NCI-H2227 (cell line): ENCODE measurements at regions not wholly inside any gene's neighbourhood (a gene's known extent, or its start where the extent isn't known, plus 50 kb on each side); places are given as distances from the start of the nearest gene placed in this dataset.

Experiments
- DNase-seq: peaks from one replicate; lab custom pipeline; 2025; ENCODE audit not compliant: unreplicated experiment; lab: John Stamatoyannopoulos, UW

DNA sequence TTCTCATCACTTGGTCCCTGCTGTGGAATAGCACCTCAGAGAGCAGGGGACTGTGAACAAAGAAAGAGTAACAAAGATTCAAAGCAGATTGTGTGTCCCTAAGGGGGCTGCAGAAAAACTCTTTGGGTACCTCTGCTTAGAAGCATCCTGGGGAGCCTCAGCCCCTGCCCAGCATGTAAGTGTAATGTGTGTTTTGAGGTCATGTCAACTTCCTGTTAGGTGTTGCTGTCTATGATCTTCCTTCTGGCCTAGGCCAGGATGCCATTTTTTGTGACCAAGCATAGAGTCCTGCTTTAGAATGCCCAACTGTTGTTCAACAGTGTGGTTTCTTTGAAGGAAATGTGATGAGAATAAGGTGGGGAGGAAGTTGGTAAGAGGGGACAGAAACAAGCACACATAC, 77.1 kb upstream of the BCL6 start:
- no peak for DNase-seq

DNA sequence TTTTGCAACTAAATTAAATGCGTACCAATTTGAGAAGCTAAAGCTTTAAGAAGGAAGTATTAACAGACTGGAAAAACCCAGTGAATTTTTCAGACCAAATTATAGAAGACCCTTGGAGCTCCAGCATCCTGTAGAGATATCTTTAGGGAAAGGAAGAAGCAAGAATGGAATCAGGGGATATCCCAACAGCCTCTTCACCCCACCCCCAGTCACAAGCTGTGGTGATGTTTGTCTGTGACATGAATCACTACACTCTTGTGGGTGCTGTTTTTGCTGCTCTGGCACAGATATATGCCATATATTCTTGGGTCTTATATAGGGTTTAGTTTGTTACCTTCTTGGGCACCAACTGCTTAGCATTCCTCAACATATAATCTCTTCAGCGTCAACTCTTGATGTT, 78.5 kb upstream of the BCL6 start:
- DNase-seq: no peak

DNA sequence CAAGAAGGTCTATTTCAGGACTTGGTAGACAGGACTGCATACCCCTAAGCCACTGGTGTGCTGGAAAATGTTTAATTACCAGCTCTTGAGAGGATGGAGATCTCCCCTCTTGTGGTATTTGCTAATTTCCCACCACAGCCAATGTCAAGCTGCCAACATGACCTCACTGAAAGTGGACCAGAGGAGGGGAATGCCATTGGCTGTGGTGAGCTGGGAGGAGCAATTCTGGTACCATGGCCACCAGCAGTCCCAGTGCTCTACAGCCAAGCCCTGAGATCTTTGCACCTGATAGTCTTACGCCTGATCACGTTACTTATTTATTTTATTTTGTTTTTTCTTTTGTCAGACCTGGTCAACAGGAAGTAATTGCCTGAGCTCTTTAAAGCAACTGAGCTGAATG, 82.5 kb upstream of the BCL6 start:
- no peak for DNase-seq

DNA sequence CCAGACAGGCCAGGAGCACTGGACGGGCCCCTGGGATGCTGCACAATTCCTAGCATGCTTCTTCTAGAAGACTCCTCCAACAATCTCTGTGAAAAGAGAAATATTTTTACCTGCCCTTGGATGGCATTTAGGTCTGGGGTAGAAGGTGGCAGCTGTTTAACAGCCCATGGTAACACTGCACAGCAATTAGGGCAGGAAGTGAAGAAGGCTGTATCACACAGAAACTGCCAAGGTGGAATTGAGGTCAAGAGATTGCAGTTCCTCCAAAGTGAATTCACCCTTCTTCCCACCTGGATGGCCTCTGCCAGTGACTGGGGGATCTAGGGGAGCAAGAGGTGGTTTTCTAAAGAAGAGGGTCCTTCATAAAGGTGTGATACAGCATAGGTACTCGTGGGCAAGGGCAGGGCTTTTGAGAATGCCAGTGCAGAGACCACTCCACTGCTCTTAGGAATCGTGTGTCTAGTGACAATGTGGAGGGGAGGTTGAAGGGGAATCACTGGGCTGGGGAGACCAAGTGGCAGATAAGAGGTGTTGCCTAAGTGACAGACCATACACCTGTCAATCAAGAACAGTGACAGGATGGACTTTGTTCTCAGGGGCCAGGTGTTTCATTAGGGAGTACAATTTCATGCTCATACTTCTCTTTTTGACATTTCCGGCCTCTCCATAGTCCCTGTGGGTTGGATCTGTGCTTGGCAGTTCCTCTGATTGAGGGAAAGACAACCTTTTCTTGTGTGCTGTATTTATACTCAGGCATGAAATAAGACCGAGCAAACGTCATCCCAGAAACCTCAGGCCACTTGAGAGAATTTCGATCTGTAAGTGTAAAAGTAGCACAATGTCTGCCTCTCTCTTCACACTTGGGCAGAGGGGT, 83.5 kb upstream of the BCL6 start:
- DNase-seq: no peak

DNA sequence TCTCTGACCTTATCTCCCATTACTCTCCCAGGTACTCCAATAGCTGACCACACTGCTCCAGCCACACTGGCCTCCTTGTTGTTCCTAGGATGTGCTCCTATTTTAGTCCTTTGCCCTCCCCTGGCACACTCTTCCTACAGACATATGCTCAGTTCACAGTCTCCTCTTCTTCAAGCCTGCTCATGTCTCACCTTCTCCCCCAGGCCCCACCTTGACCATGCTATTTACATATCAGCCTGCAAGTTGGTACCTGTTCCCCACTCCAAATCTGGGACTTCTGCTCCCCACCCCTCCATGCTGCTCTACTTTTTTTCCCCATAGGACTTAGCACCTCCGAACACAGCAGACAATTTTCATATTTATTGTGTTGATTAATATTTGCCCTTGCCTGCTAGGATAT, 84.9 kb upstream of the BCL6 start:
- no peak for DNase-seq

DNA sequence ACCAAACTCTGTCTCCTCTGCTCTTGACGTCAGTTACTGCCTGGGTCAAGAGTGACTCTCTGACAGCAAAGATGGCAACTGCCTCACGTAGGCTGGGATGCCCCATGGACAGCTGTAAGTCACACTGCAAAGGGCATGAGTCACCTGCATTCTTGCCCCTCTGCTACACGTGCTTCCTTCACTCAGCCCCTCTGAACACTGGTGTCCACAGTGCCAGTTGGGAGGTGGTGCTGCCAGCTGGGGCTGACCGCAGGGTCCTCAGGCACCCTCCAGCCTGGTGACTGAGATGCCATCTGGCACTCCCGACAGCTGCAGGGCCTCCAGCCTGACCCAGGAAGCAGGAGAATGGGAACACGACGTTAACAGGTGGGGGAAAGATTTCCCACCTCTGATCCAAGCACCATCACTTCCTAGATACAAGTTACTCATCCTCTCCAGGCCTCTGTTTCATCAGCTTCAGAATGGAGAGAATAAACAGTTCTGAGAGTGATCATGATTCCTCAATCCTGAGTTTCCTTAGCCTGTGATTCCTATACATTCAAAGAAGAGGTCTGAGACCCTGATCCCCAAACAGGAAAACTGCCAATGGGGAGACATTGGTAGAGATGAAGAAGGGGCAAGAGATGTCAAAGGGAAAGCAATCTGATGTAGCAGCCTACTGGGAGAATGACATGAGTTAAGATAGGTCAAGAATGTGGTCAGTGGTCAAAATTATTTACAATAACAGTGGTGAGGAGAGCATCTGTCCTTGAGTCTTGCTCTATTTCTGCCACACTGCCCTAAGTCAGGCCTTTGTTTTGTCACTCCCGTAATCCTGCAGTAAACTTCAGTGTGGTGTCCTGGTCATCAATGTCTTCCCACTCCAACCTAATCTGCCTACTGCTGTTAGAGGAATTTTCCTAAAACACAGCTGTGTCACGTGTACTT, 86.1 kb upstream of the BCL6 start:
- DNase-seq: no peak

DNA sequence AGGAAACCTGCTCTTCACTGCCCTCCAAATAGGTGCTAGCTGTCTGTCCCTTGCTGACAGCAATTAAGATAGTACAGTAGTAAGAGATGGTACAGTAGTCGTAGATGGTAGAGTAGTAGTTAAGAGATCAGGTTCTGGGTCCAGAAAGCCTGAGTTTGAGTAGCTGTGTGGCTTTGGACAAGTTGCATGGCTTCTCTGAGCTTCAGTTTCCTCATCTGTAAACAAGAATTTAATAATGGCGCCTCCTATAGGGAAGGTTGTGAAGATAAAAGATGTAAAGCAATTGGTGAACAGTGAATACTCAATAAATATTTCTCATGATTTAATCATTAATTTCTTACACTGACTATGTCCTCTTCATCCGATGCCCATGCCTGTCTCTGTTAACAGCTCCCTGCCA, 86.9 kb upstream of the BCL6 start:
- DNase-seq: no peak

DNA sequence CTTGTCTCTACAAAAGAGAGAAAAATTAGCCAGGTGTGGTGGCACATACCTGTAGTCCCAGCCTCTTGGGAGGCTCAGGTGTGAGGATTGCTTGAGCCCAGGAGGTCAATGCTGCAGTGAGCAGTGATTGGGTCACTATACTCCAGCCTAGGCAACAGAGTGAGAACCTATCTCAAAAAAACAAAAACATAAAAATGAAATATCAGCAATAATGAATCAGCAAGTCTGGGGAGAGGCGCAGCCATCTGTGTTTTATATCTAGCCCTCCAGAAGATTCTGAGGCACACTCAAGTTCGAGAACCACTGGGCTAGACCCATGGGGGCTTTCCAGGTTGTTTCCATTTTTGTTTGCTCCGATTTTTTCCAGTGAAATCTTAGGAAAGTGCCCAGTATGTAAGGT, 88.1 kb upstream of the BCL6 start:
- no peak for DNase-seq

DNA sequence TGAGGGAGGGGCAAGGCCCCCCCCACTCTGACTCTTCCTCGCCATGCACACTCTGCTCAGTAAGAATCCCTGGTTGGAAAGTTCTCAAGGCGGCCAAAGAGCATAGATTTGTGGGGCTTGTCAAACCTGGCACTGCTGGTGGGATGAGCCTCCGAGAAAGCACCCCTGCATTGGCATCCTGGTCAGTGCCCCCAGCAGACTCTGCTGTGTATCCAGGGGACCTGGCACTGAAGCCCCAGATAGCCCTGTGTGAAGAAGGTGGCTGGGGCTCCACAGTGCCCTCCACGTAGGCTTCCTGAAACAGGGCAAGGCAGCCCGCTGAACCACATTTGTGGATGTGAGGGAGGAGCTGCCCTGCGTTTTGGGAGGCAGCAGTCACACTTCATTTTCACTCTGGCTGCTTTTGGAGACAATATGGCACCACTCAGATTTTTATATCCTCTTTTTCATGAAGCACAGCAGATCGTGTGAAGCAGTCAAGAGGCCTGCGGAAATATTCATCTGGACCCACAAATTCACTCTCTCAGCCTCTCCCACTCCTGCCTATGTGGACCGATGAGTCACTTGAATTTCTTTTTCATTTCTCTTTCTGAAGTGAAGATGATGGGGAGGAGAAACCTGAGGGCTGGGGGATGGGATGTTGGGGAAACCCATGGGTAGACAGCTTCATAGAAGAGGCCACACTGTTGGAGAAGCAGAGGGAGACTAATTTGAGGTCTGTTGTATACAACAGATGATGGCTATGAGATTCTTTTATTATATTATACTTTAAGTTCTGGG, 88.7 kb upstream of the BCL6 start:
- DNase-seq: no peak

DNA sequence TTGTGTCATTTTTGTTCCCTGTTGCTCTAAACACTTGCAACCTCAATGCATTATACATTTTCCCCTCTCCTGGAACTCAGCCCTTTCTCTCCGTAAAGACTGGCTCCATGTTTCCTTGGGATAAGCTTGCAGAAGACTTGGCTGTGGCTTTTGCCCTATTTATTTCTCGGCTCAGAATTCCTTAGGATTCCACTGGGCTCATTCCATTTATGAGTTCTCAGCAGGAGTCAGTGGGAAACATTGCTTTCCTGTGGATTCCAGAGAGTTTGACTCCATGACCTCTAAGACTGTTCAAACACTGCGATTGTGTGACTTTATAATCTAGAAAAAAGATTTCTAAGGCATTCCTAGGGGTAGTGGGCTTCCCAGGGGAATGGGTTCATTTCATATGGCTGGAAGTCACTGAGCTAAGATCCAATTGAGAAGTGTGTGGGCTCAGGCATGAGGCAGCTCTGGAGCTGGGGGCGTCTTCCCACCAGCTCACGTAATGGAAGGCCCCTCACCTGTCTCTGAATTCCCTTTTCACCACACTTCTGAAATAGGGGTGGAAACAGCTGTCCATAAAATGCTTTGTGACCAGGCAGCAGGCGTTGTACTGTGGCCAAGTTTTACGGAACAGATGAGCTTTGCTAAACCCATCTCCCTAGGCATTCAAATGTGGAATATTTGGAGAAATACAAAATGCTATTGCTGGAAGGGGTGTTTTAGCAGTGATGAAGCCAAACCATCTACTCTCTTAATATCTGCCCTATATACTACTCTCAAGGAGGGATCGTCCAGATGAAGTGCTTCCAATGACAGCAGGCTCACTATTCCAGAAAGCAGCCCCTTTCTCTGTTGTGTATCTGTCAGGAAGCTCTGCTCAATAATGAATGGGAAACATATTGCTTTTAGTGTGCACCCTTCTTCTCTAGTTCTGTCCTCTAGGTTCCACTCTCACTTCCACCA, 91.8 kb upstream of the BCL6 start:
- no peak for DNase-seq

DNA sequence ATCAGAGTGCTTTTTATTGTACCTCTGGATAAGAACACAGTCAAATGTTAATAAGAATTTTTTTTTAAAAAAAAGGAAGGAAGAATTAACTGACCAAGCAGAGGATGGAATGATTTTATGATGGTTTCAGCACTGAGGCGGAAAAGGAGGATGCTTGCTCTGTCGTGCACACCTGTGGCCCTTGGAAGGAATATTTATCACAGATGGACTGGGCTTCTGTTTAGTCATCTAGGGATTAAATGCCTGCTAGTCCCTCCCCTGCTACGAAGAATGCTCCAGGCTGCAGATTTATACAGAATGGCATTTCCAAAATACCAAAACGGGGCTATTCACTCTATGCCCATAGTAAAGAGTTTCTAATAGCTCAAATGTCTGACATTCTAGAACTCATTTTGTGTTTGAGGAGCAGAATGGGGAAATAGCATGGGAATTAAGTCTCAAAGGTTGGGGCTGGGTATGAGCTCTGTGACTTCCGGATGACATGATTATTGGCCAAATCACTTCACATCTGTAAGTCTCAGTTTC, 92.8 kb upstream of the BCL6 start:
- no peak for DNase-seq

DNA sequence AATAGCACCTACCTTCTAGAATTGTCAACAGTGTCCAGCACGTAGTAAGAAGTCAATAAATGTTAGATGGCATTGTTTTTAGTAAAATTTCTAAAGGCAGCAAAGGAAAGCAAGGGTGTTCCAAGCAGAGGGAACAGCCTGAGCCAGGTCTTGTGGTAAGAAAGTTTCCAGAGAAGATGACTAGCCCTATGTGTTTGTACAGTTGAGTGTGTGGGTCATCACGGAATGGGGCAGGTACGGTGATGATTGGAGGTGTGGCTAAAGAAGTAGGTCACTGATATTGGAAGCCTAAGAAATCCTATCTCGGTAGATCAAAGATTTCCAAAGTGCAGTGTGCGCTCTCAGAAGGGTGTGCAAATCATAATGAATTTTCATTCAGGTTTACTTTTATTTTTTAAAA, 94.2 kb upstream of the BCL6 start:
- no peak for DNase-seq

DNA sequence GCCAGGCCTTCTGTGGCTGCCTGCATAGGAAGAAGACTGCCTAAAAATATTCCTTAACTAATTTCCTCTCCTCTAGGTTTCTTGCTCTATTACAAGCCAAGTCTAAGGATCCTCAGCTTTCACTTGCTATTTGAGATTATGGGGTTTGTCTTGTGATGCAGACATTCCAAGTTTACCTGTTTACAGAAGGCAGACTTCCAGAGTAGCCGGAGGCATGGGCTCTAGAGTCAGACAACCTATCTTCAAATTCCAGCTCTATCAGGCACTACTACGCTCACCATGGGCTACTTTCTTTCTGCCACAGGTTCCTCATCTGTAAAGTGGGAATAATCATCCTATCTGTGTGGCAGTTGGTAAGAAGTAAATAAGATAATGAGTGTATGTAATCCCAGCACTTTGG, 95.6 kb upstream of the BCL6 start:
- DNase-seq: no peak

DNA sequence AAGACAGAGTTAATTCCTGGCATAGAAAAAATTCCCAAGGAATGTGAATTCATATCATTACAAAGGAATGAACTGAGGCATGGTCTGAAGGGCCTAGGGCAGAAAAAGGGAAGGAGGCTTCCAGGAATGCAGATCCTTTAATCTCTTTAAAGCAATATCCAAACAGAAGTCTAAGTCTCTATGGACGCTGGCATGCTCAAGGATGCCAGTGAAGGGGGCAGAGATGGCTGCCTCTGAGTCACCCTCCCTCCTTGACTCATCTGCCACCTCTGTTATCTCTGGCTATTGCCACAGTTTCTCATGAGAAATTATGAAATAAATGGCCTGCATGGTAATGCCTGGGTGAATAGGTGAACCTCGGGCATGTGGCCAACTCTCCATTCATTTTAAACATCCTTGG, 96.3 kb upstream of the BCL6 start:
- DNase-seq: no peak

DNA sequence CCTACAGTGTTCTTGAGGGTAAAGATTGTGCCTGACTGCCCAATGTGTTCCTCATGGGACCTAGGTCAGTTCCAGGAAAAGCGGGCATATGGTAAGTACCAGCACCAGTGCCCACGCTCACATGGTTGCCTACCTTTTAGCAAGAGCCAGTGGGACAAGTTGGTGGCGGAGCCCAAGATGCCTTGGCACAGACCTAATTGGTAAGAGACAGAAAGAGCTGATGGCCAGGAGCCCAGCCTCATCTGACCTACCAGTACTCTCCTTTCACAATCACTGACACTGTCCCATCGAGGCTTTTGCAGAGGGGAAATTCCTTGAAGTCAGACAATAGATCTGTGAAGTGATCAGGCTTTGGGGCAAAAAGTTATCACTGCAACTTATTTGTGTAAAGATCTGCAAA, 98.4 kb upstream of the BCL6 start:
- DNase-seq: no peak

DNA sequence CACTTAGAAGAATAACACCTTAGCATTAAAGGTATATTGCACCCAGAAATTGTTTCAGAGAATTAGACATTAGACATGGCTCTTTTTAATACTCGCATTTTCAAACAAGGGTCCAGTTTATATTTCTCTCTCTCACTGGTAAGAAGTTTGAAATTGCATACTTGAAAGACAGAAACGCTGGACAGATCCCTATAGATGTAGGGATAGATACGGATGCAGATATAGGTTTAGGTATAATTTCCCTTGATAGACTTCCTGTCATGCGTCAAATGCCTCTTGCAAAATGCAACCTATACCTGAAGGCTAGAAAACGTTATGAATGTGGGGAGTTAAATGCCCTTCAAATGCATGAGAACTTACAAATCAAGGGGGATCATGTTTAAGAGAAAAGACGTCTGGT, 99.4 kb upstream of the BCL6 start:
- no peak for DNase-seq

DNA sequence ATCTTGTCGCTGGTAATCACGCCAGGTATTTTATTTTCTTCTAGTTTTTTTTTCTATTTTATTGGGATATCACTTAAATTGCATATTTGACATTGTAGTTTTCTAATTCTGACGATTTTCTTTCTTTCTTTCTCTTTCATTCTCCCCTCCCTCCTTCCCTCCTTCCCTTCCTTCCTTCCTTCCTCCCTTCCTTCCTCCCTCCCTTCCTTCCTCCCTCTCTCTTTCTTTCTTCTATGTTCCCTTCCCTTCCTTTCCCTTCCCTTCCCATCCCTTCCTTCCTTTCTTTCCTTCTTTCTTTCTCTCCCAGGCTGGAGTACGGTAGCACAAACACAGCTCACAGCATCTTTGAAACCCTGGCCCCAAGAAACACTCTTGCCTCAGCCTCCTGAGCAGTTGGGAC, 100.6 kb upstream of the BCL6 start:
- no peak for DNase-seq

DNA sequence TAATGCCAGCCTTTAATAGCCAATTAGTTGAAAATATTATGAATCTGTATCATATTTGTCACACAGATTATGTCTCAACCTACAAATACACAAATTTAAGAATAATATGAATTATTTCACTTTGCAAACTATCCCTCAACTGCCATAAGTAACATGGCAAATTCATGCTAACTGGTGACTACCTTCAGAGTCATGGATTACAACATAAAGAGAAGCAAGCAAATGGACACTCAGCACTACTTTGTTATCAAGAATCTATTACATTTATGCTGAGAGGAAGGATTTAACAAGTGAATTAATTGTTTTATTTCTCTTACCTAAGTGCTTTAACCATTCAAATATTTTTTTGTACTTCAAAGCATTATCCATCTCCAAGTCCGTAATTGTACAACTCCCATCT, 103.1 kb upstream of the BCL6 start:
- DNase-seq: no peak

DNA sequence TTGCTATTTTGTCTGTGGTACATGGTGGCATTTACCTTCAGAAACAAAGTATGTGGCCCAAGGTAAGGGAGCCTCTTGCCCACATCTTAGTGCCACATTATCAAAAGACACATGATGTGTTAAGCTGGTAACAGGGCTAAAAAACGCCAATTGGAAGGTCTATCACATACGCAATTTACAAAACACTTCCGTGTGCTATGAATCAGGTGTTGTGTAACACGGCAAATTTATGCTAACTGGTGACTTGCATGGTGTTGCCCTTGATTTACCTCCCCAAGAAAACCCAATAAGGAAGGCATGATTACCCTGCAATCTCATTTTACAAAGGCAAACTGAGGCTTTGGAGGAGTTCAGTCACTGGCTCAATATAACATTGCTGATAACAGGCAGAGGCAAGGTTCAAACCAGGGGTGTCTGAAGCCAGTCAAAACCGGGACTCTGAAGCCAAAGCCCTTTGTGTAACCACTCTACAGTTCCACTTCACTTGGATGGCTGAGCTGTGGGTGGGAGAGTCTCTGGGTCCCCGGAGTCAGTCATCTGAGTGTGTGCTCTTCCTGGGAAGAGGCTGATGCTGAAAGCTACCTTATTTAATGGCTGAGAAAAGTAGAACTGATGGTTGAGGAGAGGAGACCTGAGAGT, 103.9 kb upstream of the BCL6 start:
- no peak for DNase-seq
